PC-9 (cell line): ENCODE measurements at regions not wholly inside any gene's neighbourhood (a gene's known extent, or its start where the extent isn't known, plus 50 kb on each side); places are given as distances from the start of the nearest gene placed in this dataset.
A peak's percentile ranks its signal among the peaks of the same experiment; 100 is the strongest.

Source experiments
- BruUV-seq: library from RNA; stranded (reverse); fragments of 400-500 nt; replicated peaks from 2 replicates; lab custom pipeline; 2021; lab: Mats Ljungman, UMichigan
- CTCF ChIA-PET: fragments of 300-600 bp; sonication (Branson Sonifier 250); formaldehyde crosslinking; loops from one replicate; lab custom pipeline; 2022; ENCODE audit warnings: antibody characterized with exemption; lab: Charles Lee
- POLR2A ChIA-PET: fragments of 300-600 bp; sonication (Branson Sonifier 250); formaldehyde crosslinking; loops from one replicate; lab custom pipeline; 2022; ENCODE audit warnings: antibody characterized with exemption; ENCODE audit not compliant: unreplicated experiment; lab: Charles Lee
- DNase-seq, 2 experiments: peaks; one replicate each; pipeline versions ENCODE4 v3.0.0 to v3.0.0-alpha.2; 2015 to 2022; ENCODE audit warnings: mixed read lengths in 1 of 2
- H2AFZ ChIP-seq: fragments of 200-600 bp; sonication (generic); 2 replicates; pipeline ENCODE4 v1.8.1; 2017; ENCODE audit warnings: antibody characterized with exemption
- H3F3A ChIP-seq: fragments of 200-600 bp; sonication (generic); 2 replicates; pipeline ENCODE4 v1.8.1; 2017; ENCODE audit warnings: antibody characterized with exemption, mild to moderate bottlenecking, low read depth; ENCODE audit not compliant: insufficient read depth
- H3K27ac ChIP-seq: fragments of 200-600 bp; sonication (generic); 2 replicates; pipeline ENCODE4 v1.6.1; 2016; ENCODE audit warnings: mixed run types
- H3K27me3 ChIP-seq: fragments of 200-600 bp; sonication (generic); 2 replicates; pipeline ENCODE4 v1.6.1; 2016; ENCODE audit warnings: low read depth, mixed run types; ENCODE audit not compliant: insufficient read depth
- H3K36me3 ChIP-seq: fragments of 200-600 bp; sonication (generic); 2 replicates; pipeline ENCODE4 v1.6.1; 2016; ENCODE audit warnings: low read depth, mixed run types
- H3K4me1 ChIP-seq: fragments of 200-600 bp; sonication (generic); replicated peaks from 2 replicates; pipeline ENCODE4 v1.6.1; 2016; ENCODE audit warnings: mixed run types; ENCODE audit not compliant: insufficient read depth
- H3K4me2 ChIP-seq: fragments of 200-600 bp; sonication (generic); 2 replicates; pipeline ENCODE4 v1.6.1; 2017; ENCODE audit warnings: mixed run types
- H3K4me3 ChIP-seq: fragments of 200-600 bp; sonication (generic); 2 replicates; pipeline ENCODE4 v1.6.1; 2016; ENCODE audit warnings: mixed run types
- H3K79me2 ChIP-seq: fragments of 200-600 bp; sonication (generic); 2 replicates; pipeline ENCODE4 v1.6.1; 2017; ENCODE audit warnings: low read depth, mixed run types
- H3K9me2 ChIP-seq: fragments of 200-600 bp; sonication (generic); 2 replicates; pipeline ENCODE4 v1.8.1; 2017; ENCODE audit warnings: mild to moderate bottlenecking; ENCODE audit not compliant: insufficient read depth
- H3K9me3 ChIP-seq: fragments of 200-600 bp; sonication (generic); 2 replicates; pipeline ENCODE4 v1.8.1; 2016; ENCODE audit warnings: low read depth; ENCODE audit not compliant: insufficient read depth
- H4K20me1 ChIP-seq: fragments of 200-600 bp; sonication (generic); 2 replicates; pipeline ENCODE4 v1.8.1; 2017; ENCODE audit not compliant: insufficient read depth
- EZH2 ChIP-seq: fragments of 200-600 bp; sonication (generic); IDR thresholded peaks from 2 replicates; pipeline ENCODE4 v1.8.0; 2017; ENCODE audit warnings: antibody characterized with exemption, low read depth
- intact Hi-C: fragments of 100-400 bp; cut with micrococcal nuclease; formaldehyde crosslinking; loops from one replicate; pipeline ENCODE4 v1.10.0; 2022; ENCODE audit not compliant: unreplicated experiment
- TF ChIP-seq, protein P1 (sequence below): fragments of 200-600 bp; sonication (generic); conservative IDR thresholded peaks from 2 replicates; pipeline ENCODE4 v1.6.1; 2017; ENCODE audit warnings: mixed run types, antibody characterized with exemption, mild to moderate bottlenecking, moderate library complexity

DNA sequence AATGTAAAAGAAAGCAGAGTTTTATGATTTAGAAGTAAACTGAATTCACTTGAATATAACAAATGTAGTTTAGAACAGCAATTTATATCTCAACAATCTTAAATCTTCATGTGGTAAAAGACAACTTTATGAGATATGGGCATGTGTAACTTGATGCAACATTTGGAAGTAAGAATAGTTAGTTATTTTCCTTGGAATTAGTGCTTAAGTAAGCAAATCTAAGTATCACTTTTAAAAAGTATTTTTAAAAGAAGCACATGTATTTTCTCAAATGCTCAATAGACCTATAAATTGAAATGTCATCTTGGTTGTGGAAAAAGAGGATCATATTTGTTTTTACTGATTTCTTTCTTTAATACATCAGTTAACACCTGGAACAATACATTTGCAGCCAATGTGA lies 340.3 kb upstream of the CDH6 start:
- H3K36me3 ChIP-seq: no peaks in the 10 kb centered on the region
- BruUV-seq: no TSS peak
- H3F3A ChIP-seq: no peaks in the 10 kb centered on the region
- no peak for TF ChIP-seq EZH2
- TF ChIP-seq, protein P1, sequence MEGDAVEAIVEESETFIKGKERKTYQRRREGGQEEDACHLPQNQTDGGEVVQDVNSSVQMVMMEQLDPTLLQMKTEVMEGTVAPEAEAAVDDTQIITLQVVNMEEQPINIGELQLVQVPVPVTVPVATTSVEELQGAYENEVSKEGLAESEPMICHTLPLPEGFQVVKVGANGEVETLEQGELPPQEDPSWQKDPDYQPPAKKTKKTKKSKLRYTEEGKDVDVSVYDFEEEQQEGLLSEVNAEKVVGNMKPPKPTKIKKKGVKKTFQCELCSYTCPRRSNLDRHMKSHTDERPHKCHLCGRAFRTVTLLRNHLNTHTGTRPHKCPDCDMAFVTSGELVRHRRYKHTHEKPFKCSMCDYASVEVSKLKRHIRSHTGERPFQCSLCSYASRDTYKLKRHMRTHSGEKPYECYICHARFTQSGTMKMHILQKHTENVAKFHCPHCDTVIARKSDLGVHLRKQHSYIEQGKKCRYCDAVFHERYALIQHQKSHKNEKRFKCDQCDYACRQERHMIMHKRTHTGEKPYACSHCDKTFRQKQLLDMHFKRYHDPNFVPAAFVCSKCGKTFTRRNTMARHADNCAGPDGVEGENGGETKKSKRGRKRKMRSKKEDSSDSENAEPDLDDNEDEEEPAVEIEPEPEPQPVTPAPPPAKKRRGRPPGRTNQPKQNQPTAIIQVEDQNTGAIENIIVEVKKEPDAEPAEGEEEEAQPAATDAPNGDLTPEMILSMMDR: no peak
- DNase-seq: no peak
- no peak overlapping the region for H3K4me2 ChIP-seq
- H4K20me1 ChIP-seq: no peaks in the 10 kb centered on the region
- H3K79me2 ChIP-seq: no peaks in the 10 kb centered on the region
- no peaks in the 10 kb centered on the region for H3K9me2 ChIP-seq
- no peak overlapping the region for H3K4me3 ChIP-seq
- no peaks in the 10 kb centered on the region for H3K9me3 ChIP-seq
- H3K4me1 ChIP-seq: no peaks in the 10 kb centered on the region
- no peak overlapping the region for H2AFZ ChIP-seq
- ChIA-PET CTCF (no interaction called here), POLR2A (no interaction called here)
- intact Hi-C loops: no loop called here
- no peaks in the 10 kb centered on the region for H3K27me3 ChIP-seq
- no peak overlapping the region for H3K27ac ChIP-seq

DNA sequence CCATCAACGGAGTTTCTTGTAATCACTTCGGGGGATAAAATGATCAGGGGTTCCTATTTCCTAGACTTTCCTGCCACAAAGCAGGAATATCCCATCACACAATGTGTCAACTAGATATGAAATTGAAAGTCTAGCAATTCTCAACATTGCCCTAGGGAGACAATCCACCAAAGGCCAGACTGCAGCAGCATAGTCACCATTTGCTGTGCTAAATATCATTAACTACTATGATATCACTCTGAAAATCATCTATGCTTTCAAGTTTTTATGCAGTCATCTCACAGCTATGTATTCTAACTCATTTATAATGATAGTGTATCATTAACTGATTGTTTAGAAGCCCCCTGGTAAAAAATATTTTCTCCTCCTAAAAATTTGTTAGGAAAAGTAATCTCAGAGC lies 342.6 kb upstream of the CDH6 start:
- no peak overlapping the region for H3K27ac ChIP-seq
- no peak for DNase-seq
- H3F3A ChIP-seq: no peaks in the 10 kb centered on the region
- H3K4me2 ChIP-seq: no peak overlapping the region
- no peaks in the 10 kb centered on the region for H3K27me3 ChIP-seq
- no peaks in the 10 kb centered on the region for H3K36me3 ChIP-seq
- no peaks in the 10 kb centered on the region for H3K79me2 ChIP-seq
- no peaks in the 10 kb centered on the region for H4K20me1 ChIP-seq
- TF ChIP-seq, protein P1: no peak
- no peak for TF ChIP-seq EZH2
- H2AFZ ChIP-seq: no peak overlapping the region
- POLR2A ChIA-PET: no interaction called here
- CTCF ChIA-PET: no interaction called here
- intact Hi-C loops: no loop called here
- no peaks in the 10 kb centered on the region for H3K4me1 ChIP-seq
- BruUV-seq: no TSS peak
- H3K9me2 ChIP-seq: no peaks in the 10 kb centered on the region
- H3K9me3 ChIP-seq: no peaks in the 10 kb centered on the region
- no peak overlapping the region for H3K4me3 ChIP-seq

DNA sequence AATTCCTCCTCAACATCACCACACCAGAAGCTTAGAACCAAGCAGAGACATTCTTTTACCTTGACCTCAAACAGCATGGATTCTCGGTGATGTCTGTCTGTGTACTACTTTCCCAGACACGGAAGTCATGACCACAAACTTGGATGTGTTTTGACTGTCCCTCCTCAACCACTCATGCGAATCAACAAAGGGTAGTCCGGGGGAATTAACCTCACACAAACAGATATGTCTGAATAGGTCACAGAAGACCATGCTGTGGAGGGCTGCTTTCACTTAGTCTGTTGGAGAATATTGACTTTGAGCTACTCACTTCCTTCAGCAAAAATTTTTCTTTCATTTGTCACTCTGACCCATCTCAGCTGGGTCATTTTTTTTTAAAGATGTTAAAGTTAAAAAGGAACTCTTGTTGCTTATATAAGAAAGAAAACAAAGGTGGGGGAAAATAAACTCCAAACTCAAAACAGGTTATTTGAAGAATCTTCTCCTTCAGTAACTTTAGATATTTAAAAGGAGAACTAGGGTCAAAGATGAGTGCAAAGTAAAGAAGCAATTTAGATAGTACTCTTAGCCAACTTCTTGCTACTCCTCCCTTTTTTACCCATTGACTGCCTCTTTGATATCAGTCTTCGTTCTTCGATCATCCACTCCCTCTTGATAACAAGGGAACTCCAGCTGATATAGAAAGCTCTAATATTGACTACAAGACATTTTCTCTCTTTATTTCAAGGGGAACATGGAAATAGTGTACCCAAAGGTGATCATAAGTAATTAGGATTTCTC lies 343.4 kb upstream of the CDH6 start:
- peak; percentile 6 to 58 for DNase-seq
- no peaks in the 10 kb centered on the region for H3K9me2 ChIP-seq
- H2AFZ ChIP-seq: no peak overlapping the region
- H3K27ac ChIP-seq: no peak overlapping the region
- TF ChIP-seq EZH2: no peak
- TF ChIP-seq, protein P1: no peak
- POLR2A ChIA-PET: no interaction called here
- 0 out of 2 replicates have a peak overlapping the region, but pooled peaks have one; percentile 1 for H3K4me2 ChIP-seq
- H3K36me3 ChIP-seq: no peaks in the 10 kb centered on the region
- H3F3A ChIP-seq: no peaks in the 10 kb centered on the region
- H3K79me2 ChIP-seq: no peaks in the 10 kb centered on the region
- no peaks in the 10 kb centered on the region for H3K9me3 ChIP-seq
- intact Hi-C loops: no loop called here
- no peaks in the 10 kb centered on the region for H3K27me3 ChIP-seq
- no TSS peak for BruUV-seq
- CTCF ChIA-PET: no interaction called here
- H3K4me1 ChIP-seq: no peaks in the 10 kb centered on the region
- no peak overlapping the region for H3K4me3 ChIP-seq
- H4K20me1 ChIP-seq: no peaks in the 10 kb centered on the region
